Activated CD4-positive, alpha-beta T cell treated with anti-CD3 and anti-CD28 coated beads, Interleukin-2, Interleukin-6, amounts not matched to agents 100 ng/mL and 50 ng/mL, durations not matched to agents 16 hours and 8 hours (primary cell): ENCODE measurements at regions not wholly inside any gene's neighbourhood (a gene's known extent, or its start where the extent isn't known, plus 50 kb on each side); places are given as distances from the start of the nearest gene placed in this dataset.

Source experiments
- DNase-seq: peaks from one replicate; pipeline ENCODE4 v3.0.0-alpha.2; 2020

GRCh38 chr22:46079093-46079860 lies 71.0 kb upstream of the PPARA start:
- DNase-seq = no peak

- no peak for DNase-seq
These were observed 70.2 kb upstream of the PPARA start for GRCh38 chr22:46079861-46080821.

- DNase-seq = no peak
These were observed 69.1 kb upstream of the PPARA start for GRCh38 chr22:46081036-46081830.

- DNase-seq = no peak
These were observed 68.5 kb upstream of the PPARA start for GRCh38 chr22:46081831-46082210.

- DNase-seq = no peak
These were observed 67.7 kb upstream of the PPARA start for GRCh38 chr22:46082633-46083032.

- no peak for DNase-seq
These were observed 66.7 kb upstream of the PPARA start for GRCh38 chr22:46083383-46084350.

GRCh38 chr22:46084376-46084775 lies 66.0 kb upstream of the PPARA start:
- no peak for DNase-seq

- no peak for DNase-seq
These were observed 65.1 kb upstream of the PPARA start for GRCh38 chr22:46084943-46085827.

- no peak for DNase-seq
These were observed 64.3 kb upstream of the PPARA start for GRCh38 chr22:46085828-46086576.

- no peak for DNase-seq
These were observed 63.6 kb upstream of the PPARA start for GRCh38 chr22:46086577-46087335.

- no peak for DNase-seq
These were observed 63.0 kb upstream of the PPARA start for GRCh38 chr22:46087336-46087690.

GRCh38 chr22:46087816-46088277 lies 62.5 kb upstream of the PPARA start:
- no peak for DNase-seq

GRCh38 chr22:46088541-46089311 lies 61.6 kb upstream of the PPARA start:
- DNase-seq = no peak

- DNase-seq = no peak
These were observed 60.8 kb upstream of the PPARA start for GRCh38 chr22:46089426-46090035.

- DNase-seq = no peak
These were observed 60.2 kb upstream of the PPARA start for GRCh38 chr22:46090036-46090591.

- no peak for DNase-seq
These were observed 59.6 kb upstream of the PPARA start for GRCh38 chr22:46090631-46091201.

GRCh38 chr22:46091277-46091977 lies 58.9 kb upstream of the PPARA start:
- DNase-seq = no peak
